ENCODE measurements at regions not wholly inside any gene's neighbourhood (a gene's known extent, or its start where the extent isn't known, plus 50 kb on each side); places are given as distances from the start of the nearest gene placed in this dataset.

GRCh38 chr12:126791122-126791521, 1475.8 kb upstream of the TMEM132C start:
- TF ChIP-seq CTCF (conservative IDR thresholded peaks at IDR 0.05; ENCODE audit: low read length), result no peak
- no peak for TF ChIP-seq EZH2phosphoT487 (IDR thresholded peaks at IDR 0.05; ENCODE audit: borderline replicate concordance, low read depth, low read length)
